Breast epithelium (tissue), 4 donors: ENCODE measurements at regions not wholly inside any gene's neighbourhood (a gene's known extent, or its start where the extent isn't known, plus 50 kb on each side); places are given as distances from the start of the nearest gene placed in this dataset.
"Not testable (repeated sequence)": the region's sequence is repeated elsewhere in the genome, so short reads cannot be mapped to it uniquely, and the experiment has no call there.

Experiments
- DNase-seq, 2 donors: peaks; one replicate each; pipeline ENCODE4 v3.0.0-alpha.2; 2019; ENCODE audit warnings: low spot score in 2 of 2
- H3K27ac ChIP-seq, 2 donors: fragments of 200-600 bp; sonication (generic) in 1 of 2; one replicate each; pipeline ENCODE4 v1.5.1; 2016 to 2019; ENCODE audit warnings: mild to moderate bottlenecking in 1 of 2
- H3K27me3 ChIP-seq, 2 donors: fragments of 200-600 bp; sonication (generic) in 1 of 2; one replicate each; pipeline versions ENCODE4 v1.5.1 to v1.6.0; 2017 to 2019; ENCODE audit warnings: control low read depth in 1 of 2, mild to moderate bottlenecking in 1 of 2
- H3K36me3 ChIP-seq: fragments of 200-600 bp; one replicate; pipeline ENCODE4 v1.5.1; 2019
- H3K4me1 ChIP-seq, 2 donors: fragments of 200-600 bp; sonication (generic); one replicate each; pipeline ENCODE4 v1.5.1; 2016 to 2019; ENCODE audit warnings: control low read depth in 1 of 2
- H3K4me3 ChIP-seq, 3 donors: fragments of 200-600 bp; sonication (generic); 1 replicate in 2 of 3; 2 replicates in 1 of 3; pipeline ENCODE4 v1.5.1; 2016 to 2019; ENCODE audit warnings: mild to moderate bottlenecking in 3 of 3, moderate library complexity in 2 of 3
- H3K9me3 ChIP-seq, 2 donors: fragments of 200-600 bp; sonication (generic) in 1 of 2; one replicate each; pipeline ENCODE4 v1.5.1; 2016 to 2019; ENCODE audit warnings: control low read depth in 1 of 2
- CTCF ChIP-seq, 3 donors: fragments of 450-650 bp; IDR thresholded peaks; one replicate each; pipeline ENCODE4 v1.5.1; 2016 to 2017; ENCODE audit warnings: antibody characterized with exemption in 3 of 3, mild to moderate bottlenecking in 3 of 3, moderate library complexity in 3 of 3
- POLR2A ChIP-seq: fragments of 450-650 bp; IDR thresholded peaks from one replicate; pipeline ENCODE4 v1.6.1; 2016; ENCODE audit warnings: antibody characterized with exemption, mild to moderate bottlenecking, moderate library complexity
- POLR2AphosphoS5 ChIP-seq, 3 donors: sonication (generic); formaldehyde crosslinking; IDR thresholded peaks; one replicate each; pipeline ENCODE4 v1.6.1; 2017; ENCODE audit warnings: antibody characterized with exemption in 3 of 3
- intact Hi-C: fragments of 100-400 bp; cut with DNase I; formaldehyde crosslinking; loops from one replicate; pipeline ENCODE4 v1.15.1; 2023; ENCODE audit warnings: low total_unique reads

GRCh38 chr13:23966691-23967615, 69.7 kb upstream of the C1QTNF9B start:
- Histone ChIP-seq H3K27ac (peak overlapping the region; percentile 16 to 66), H3K27me3 (no peaks in the 10 kb centered on the region), H3K4me1 (no peaks in the 10 kb centered on the region), H3K9me3 (no peaks in the 10 kb centered on the region), H3K4me3 (peak overlapping the region in 2 of 3 donors; percentile 39 to 57), H3K36me3 (no peaks in the 10 kb centered on the region)
- no peak for DNase-seq
- TF ChIP-seq POLR2AphosphoS5 (IDR thresholded peaks at IDR 0.05), result no peak
- TF ChIP-seq POLR2A, result no peak
- no peak for TF ChIP-seq CTCF (IDR thresholded peaks at IDR 0.05)
- intact Hi-C loops, result no loop called here

- DNase-seq, H3K27me3 ChIP-seq, H3K4me3 ChIP-seq, intact Hi-C loops, H3K36me3 ChIP-seq, H3K9me3 ChIP-seq, H3K27ac ChIP-seq, H3K4me1 ChIP-seq: not testable (repeated sequence)
These were observed 70.5 kb upstream of the C1QTNF9B start for GRCh38 chr13:23967792-23968191.

DNA sequence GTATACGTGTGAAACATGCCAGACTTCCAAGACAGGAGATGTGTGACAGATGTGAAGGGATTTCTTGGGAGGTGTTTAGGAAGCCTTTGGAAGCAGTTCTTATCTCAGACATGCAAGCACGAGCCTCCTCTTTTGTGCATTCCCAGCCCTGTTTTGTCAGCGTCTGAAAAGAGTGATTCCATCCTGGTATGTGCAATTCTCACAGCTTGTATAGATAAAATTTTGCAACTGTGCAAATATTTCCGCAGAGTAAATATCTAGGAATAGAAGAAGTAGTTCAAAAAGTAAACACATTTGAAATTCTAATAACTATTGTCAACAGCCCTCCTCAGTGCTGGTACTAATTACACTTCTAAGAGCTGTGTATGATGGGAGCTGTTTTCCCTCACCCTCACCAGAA, 72.3 kb upstream of the C1QTNF9B start:
- intact Hi-C loops, result no loop called here
- H3K4me3 ChIP-seq, result no peak overlapping the region
- DNase-seq, result no peak
- no peak overlapping the region for H3K27ac ChIP-seq
- H3K9me3 ChIP-seq, result no peaks in the 10 kb centered on the region
- H3K4me1 ChIP-seq, result no peaks in the 10 kb centered on the region
- H3K36me3 ChIP-seq, result no peaks in the 10 kb centered on the region
- no peaks in the 10 kb centered on the region for H3K27me3 ChIP-seq
- TF ChIP-seq POLR2A (no peak), POLR2AphosphoS5 (IDR thresholded peaks at IDR 0.05) (no peak), CTCF (IDR thresholded peaks at IDR 0.05) (no peak)

- H3K4me1 ChIP-seq, result no peaks in the 10 kb centered on the region
- no peak for TF ChIP-seq CTCF (IDR thresholded peaks at IDR 0.05)
- TF ChIP-seq POLR2AphosphoS5 (IDR thresholded peaks at IDR 0.05), result no peak
- TF ChIP-seq POLR2A, result no peak
- no peaks in the 10 kb centered on the region for H3K36me3 ChIP-seq
- peak; percentile 35 to 70 for DNase-seq
- intact Hi-C loops, result no loop called here
- H3K4me3 ChIP-seq, result peak overlapping the region; percentile 51 to 70 (median 62)
- no peaks in the 10 kb centered on the region for H3K9me3 ChIP-seq
- peak overlapping the region; percentile 69 to 81 for H3K27ac ChIP-seq
- H3K27me3 ChIP-seq, result no peaks in the 10 kb centered on the region
These were observed 82.3 kb upstream of the C1QTNF9B start for GRCh38 chr13:23979361-23980159.

DNA sequence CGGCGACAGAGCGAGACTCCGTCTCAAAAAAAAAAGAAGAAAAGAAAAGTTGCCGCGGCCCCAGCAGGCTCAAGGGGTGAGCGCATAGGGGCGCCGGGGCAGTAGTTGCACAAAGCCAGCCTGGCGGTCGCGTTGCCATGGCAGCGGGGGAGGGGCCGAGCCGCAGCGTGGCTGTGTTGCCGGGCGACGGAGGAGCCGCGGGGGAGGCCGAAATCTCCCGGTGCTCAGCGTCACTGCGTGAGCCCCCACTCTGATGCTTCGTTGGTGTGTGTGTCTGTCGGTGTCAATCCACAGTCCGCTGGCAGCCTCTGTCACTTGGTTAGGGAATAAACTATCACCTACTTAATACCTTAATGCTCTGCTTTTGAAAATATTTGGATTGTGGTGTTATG, 82.9 kb upstream of the C1QTNF9B start:
- H3K27ac ChIP-seq, result peak overlapping the region; percentile 69 to 81
- H3K36me3 ChIP-seq, result no peaks in the 10 kb centered on the region
- no peaks in the 10 kb centered on the region for H3K9me3 ChIP-seq
- H3K27me3 ChIP-seq, result no peaks in the 10 kb centered on the region
- DNase-seq, result peak; percentile 72 to 74
- H3K4me1 ChIP-seq, result peaks cover 0 to 3% of the 10 kb centered on the region in 2 donors
- no peak for TF ChIP-seq POLR2A
- intact Hi-C loops, result no loop called here
- peak overlapping the region; percentile 51 to 70 (median 62) for H3K4me3 ChIP-seq

DNA sequence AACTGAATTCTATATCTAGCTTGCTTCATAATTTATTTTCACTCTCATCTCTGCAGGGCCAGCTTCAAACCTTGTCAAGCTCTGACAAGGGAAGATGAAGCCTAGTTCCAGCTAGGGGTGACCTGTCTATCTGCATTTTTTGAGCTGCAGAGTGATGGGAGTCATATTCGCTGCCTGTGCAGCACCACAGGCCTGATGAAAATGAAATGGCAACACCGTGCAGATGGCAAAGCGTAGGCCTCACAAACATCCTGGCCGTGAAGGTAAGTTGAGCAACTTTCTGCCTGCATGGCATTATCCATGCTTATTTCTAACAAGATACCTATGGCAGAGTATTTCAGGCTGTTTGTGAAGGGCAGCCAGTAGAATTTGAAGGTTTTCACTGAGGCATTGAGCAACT, 86.4 kb upstream of the C1QTNF9B start:
- Histone ChIP-seq H3K4me1 (peaks cover 0 to 3% of the 10 kb centered on the region in 2 donors), H3K36me3 (no peaks in the 10 kb centered on the region), H3K9me3 (no peaks in the 10 kb centered on the region), H3K27ac (peak overlapping the region in 1 of 2 donors; percentile 2), H3K27me3 (no peaks in the 10 kb centered on the region), H3K4me3 (no peak overlapping the region)
- no peak for DNase-seq
- intact Hi-C loops, result no loop called here
- no peak for TF ChIP-seq POLR2AphosphoS5 (IDR thresholded peaks at IDR 0.05)
- TF ChIP-seq CTCF (IDR thresholded peaks at IDR 0.05), result no peak
- no peak for TF ChIP-seq POLR2A
